H1 (cell line): ENCODE measurements at regions not wholly inside any gene's neighbourhood (a gene's known extent, or its start where the extent isn't known, plus 50 kb on each side); places are given as distances from the start of the nearest gene placed in this dataset.

Source experiments
- CTCF ChIA-PET: fragments of 300-600 bp; sonication (Branson Sonifier 250); formaldehyde crosslinking; loops from one replicate; lab custom pipeline; 2021; ENCODE audit not compliant: partially characterized antibody; lab: Charles Lee
- POLR2A ChIA-PET: fragments of 300-600 bp; sonication (Branson Sonifier 250); formaldehyde crosslinking; loops from one replicate; lab custom pipeline; 2021; ENCODE audit warnings: inconsistent platforms; ENCODE audit not compliant: partially characterized antibody; lab: Charles Lee
- DNase-seq, 2 experiments: peaks; one replicate each; pipeline versions ENCODE4 v3.0.0 to v3.0.0-alpha.2; 2010 to 2022; ENCODE audit warnings: low spot score in 2 of 2, low read depth in 1 of 2, mixed read lengths in 1 of 2
- FAIRE-seq: peaks from 2 replicates; lab custom pipeline; 2011; peaks lifted over from hg19 to GRCh38; lab: Jason Lieb, UNC
- H2AFZ ChIP-seq: 2 replicates; pipeline ENCODE4 v1.8.1; 2012; ENCODE audit warnings: low read length, inconsistent platforms
- H2AK5ac ChIP-seq: 2 replicates; pipeline ENCODE4 v1.6.1; 2013; ENCODE audit warnings: low read depth, low read length
- H2BK120ac ChIP-seq: replicated peaks from 2 replicates; pipeline ENCODE3; 2013; ENCODE audit warnings: low read depth, low read length, inconsistent platforms
- H2BK12ac ChIP-seq: 2 replicates; pipeline ENCODE4 v1.6.1; 2013; ENCODE audit warnings: low read depth, low read length
- H2BK15ac ChIP-seq: 2 replicates; pipeline ENCODE4 v1.6.1; 2013; ENCODE audit warnings: low read length
- H2BK20ac ChIP-seq: 2 replicates; pipeline ENCODE4 v1.6.1; 2013; ENCODE audit warnings: low read length
- H2BK5ac ChIP-seq: 2 replicates; pipeline ENCODE4 v1.6.1; 2013; ENCODE audit warnings: low read depth, low read length
- H3K14ac ChIP-seq: 2 replicates; pipeline ENCODE4 v1.6.1; 2013; ENCODE audit warnings: inconsistent platforms; ENCODE audit not compliant: insufficient read length
- H3K18ac ChIP-seq: 2 replicates; pipeline ENCODE4 v1.6.1; 2013; ENCODE audit warnings: low read length; ENCODE audit errors: extremely low read depth
- H3K23ac ChIP-seq: 2 replicates; pipeline ENCODE4 v1.6.1; 2013; ENCODE audit warnings: inconsistent platforms; ENCODE audit not compliant: insufficient read length
- H3K23me2 ChIP-seq: 2 replicates; pipeline ENCODE4 v1.6.1; 2013; ENCODE audit warnings: low read depth, low read length
- H3K27ac ChIP-seq: 2 replicates; pipeline ENCODE4 v1.6.1; 2011; ENCODE audit warnings: low read depth, low read length, inconsistent platforms
- H3K27me3 ChIP-seq, 4 experiments: replicated peaks in 1 of 4; 1 replicate in 1 of 4; 2 replicates in 3 of 4; pipeline versions ENCODE4 v1.6.1 to v1.8.1; 2011 to 2013; ENCODE audit warnings: low read length in 3 of 4, mild to moderate bottlenecking in 3 of 4, inconsistent platforms in 2 of 4, mixed read lengths in 2 of 4, moderate library complexity in 1 of 4; ENCODE audit not compliant: control insufficient read depth in 3 of 4, insufficient read depth in 3 of 4; ENCODE audit errors: extremely low read depth in 1 of 4
- H3K36me3 ChIP-seq, 4 experiments: 2 replicates each; pipeline versions ENCODE4 v1.6.1 to v1.8.1; 2011 to 2013; ENCODE audit warnings: mild to moderate bottlenecking in 4 of 4, low read length in 3 of 4, moderate library complexity in 2 of 4, control low read depth in 1 of 4, inconsistent platforms in 1 of 4; ENCODE audit not compliant: insufficient read depth in 4 of 4, control insufficient read depth in 2 of 4
- H3K4ac ChIP-seq: replicated peaks from 2 replicates; pipeline ENCODE3; 2013; ENCODE audit warnings: low read length, low read depth, mixed read lengths, inconsistent platforms; ENCODE audit not compliant: insufficient read length
- H3K4me1 ChIP-seq, 4 experiments: replicated peaks in 1 of 4; 1 replicate in 1 of 4; 2 replicates in 3 of 4; pipeline versions ENCODE4 v1.6.1 to v1.8.1; 2011 to 2013; ENCODE audit warnings: low read length in 3 of 4, inconsistent platforms in 2 of 4, mixed read lengths in 1 of 4; ENCODE audit not compliant: insufficient read depth in 4 of 4, control insufficient read depth in 3 of 4
- H3K4me2 ChIP-seq, 2 experiments: 2 replicates each; pipeline versions ENCODE4 v1.6.1 to v1.8.1; 2011 to 2013; ENCODE audit warnings: low read depth in 2 of 2, low read length in 2 of 2, control low read depth in 1 of 2, inconsistent platforms in 1 of 2, mild to moderate bottlenecking in 1 of 2; ENCODE audit not compliant: insufficient read depth in 1 of 2
- H3K4me3 ChIP-seq, 4 experiments: fragments of 200-600, 300-600 bp in 1 of 4; sonication (generic), shearing (Covaris generic), sonication (Bioruptor Twin) in 1 of 4; 2 replicates each; pipeline versions ENCODE4 v1.5.1 to v1.8.1; 2011 to 2016; ENCODE audit warnings: low read length in 4 of 4, low read depth in 3 of 4, control low read depth in 2 of 4, inconsistent platforms in 2 of 4, mild to moderate bottlenecking in 2 of 4, mixed read lengths in 1 of 4, moderate library complexity in 1 of 4; ENCODE audit not compliant: insufficient read depth in 2 of 4; ENCODE audit errors: extremely low read depth in 1 of 4
- H3K56ac ChIP-seq: replicated peaks from 2 replicates; pipeline ENCODE3; 2013; ENCODE audit warnings: low read depth, mild to moderate bottlenecking, mixed read lengths, low read length, inconsistent platforms; ENCODE audit not compliant: insufficient read length
- H3K79me1 ChIP-seq: 2 replicates; pipeline ENCODE4 v1.6.1; 2013; ENCODE audit warnings: low read depth, low read length, control low read depth
- H3K79me2 ChIP-seq, 2 experiments: 2 replicates each; pipeline versions ENCODE4 v1.6.1 to v1.8.1; 2012 to 2013; ENCODE audit warnings: low read length in 2 of 2, mild to moderate bottlenecking in 2 of 2, inconsistent platforms in 1 of 2; ENCODE audit not compliant: insufficient read depth in 2 of 2, control insufficient read depth in 1 of 2
- H3K9ac ChIP-seq, 4 experiments: replicated peaks in 1 of 4; 1 replicate in 1 of 4; 2 replicates in 3 of 4; pipeline versions ENCODE4 v1.6.1 to v1.8.1; 2011 to 2013; ENCODE audit warnings: low read depth in 3 of 4, low read length in 3 of 4, control low read depth in 2 of 4, mild to moderate bottlenecking in 2 of 4, moderate library complexity in 2 of 4, inconsistent platforms in 1 of 4; ENCODE audit errors: extremely low read depth in 1 of 4
- H3K9me3 ChIP-seq, 2 experiments: 2 replicates each; pipeline versions ENCODE4 v1.6.1 to v1.8.1; 2012 to 2013; ENCODE audit warnings: mild to moderate bottlenecking in 2 of 2, moderate library complexity in 2 of 2, control low read depth in 1 of 2, inconsistent platforms in 1 of 2, low read depth in 1 of 2, low read length in 1 of 2, mixed read lengths in 1 of 2; ENCODE audit not compliant: insufficient read depth in 2 of 2
- H4K20me1 ChIP-seq, 2 experiments: replicated peaks in 1 of 2; 2 replicates each; pipeline versions ENCODE3 to v1.8.1; 2011 to 2013; ENCODE audit warnings: inconsistent platforms in 2 of 2, low read length in 2 of 2, mild to moderate bottlenecking in 1 of 2; ENCODE audit not compliant: insufficient read depth in 2 of 2, control insufficient read depth in 1 of 2
- H4K5ac ChIP-seq: 2 replicates; pipeline ENCODE4 v1.6.1; 2013; ENCODE audit warnings: low read length, low read depth, mixed read lengths, inconsistent platforms; ENCODE audit not compliant: insufficient read length
- H4K8ac ChIP-seq: 2 replicates; pipeline ENCODE4 v1.8.0; 2013; ENCODE audit warnings: mild to moderate bottlenecking, moderate library complexity, low read length, inconsistent platforms; ENCODE audit not compliant: insufficient read depth; ENCODE audit errors: extremely low read depth
- H4K91ac ChIP-seq: replicated peaks from 2 replicates; pipeline ENCODE3; 2013; ENCODE audit warnings: low read length, mixed read lengths, inconsistent platforms; ENCODE audit not compliant: insufficient read length
- CHD2 ChIP-seq: IDR thresholded peaks from 2 replicates; pipeline ENCODE4 v1.6.1; 2012; ENCODE audit warnings: low read length, improper control_type of control experiment
- POU5F1 ChIP-seq: IDR thresholded peaks from 2 replicates; pipeline ENCODE4 v1.6.1; 2011; ENCODE audit warnings: low read depth, mild to moderate bottlenecking, low read length, moderate library complexity
- RBBP5 ChIP-seq: IDR thresholded peaks from 2 replicates; pipeline ENCODE4 v1.7.1; 2012; ENCODE audit warnings: low read depth, mild to moderate bottlenecking, inconsistent platforms, low read length, moderate library complexity, borderline replicate concordance
- WGBS, 2 experiments: shearing (Covaris generic) in 1 of 2; methylation state at CpG; one replicate each; pipeline versions ENCODE4 v1.1.6 to v1.1.7; 2013 to 2015; ENCODE audit warnings: low lambda C conversion rate in 2 of 2, mixed read lengths in 2 of 2, inconsistent platforms in 1 of 2, low coverage in 1 of 2, missing lambda C conversion rate in 1 of 2; ENCODE audit not compliant: insufficient replicate concordance in 2 of 2, insufficient coverage in 1 of 2, insufficient read length in 1 of 2; ENCODE audit errors: extremely low coverage in 1 of 2, missing lambda C conversion rate in 1 of 2; 5-methylcytosine and 5-hydroxymethylcytosine counted together

- H3K27me3 ChIP-seq: no peaks in the 10 kb centered on the region
- no peak overlapping the region for H3K23ac ChIP-seq
- no peak overlapping the region for H3K14ac ChIP-seq
- no peaks in the 10 kb centered on the region for H3K79me1 ChIP-seq
- FAIRE-seq (no peak), DNase-seq (no peak)
- H4K8ac ChIP-seq: no peak overlapping the region
- H2BK12ac ChIP-seq: no peak overlapping the region
- H2BK20ac ChIP-seq: no peak overlapping the region
- no peak overlapping the region for H3K27ac ChIP-seq
- H3K9me3 ChIP-seq: no peaks in the 10 kb centered on the region
- H3K4me2 ChIP-seq: no peak overlapping the region
- POLR2A ChIA-PET: no interaction called here
- H3K9ac ChIP-seq: no peak overlapping the region
- H3K4me3 ChIP-seq: no peak overlapping the region
- no peaks in the 10 kb centered on the region for H3K23me2 ChIP-seq
- H2AK5ac ChIP-seq: no peak overlapping the region
- H2BK15ac ChIP-seq: no peak overlapping the region
- 87% methylated on average over 4 of the region's 4 CpGs; no CpG with 5 or more reads in 1 of the 2 experiments for WGBS, 2 experiments
- no peak overlapping the region for H2BK120ac ChIP-seq
- no peaks in the 10 kb centered on the region for H3K36me3 ChIP-seq
- H4K91ac ChIP-seq: no peak overlapping the region
- no peak for TF ChIP-seq CHD2
- no peak for TF ChIP-seq POU5F1
- TF ChIP-seq RBBP5: no peak
- TF ChIP-seq, all 59 proteins: peak for 0
- Histone ChIP-seq H4K5ac (no peak overlapping the region), H3K4ac (no peak overlapping the region), H2AFZ (no peak overlapping the region), H2BK5ac (no peak overlapping the region), H3K79me2 (no peaks in the 10 kb centered on the region), H3K56ac (no peak overlapping the region), H3K4me1 (no peaks in the 10 kb centered on the region), H4K20me1 (no peaks in the 10 kb centered on the region), H3K18ac (no peak overlapping the region)
- CTCF ChIA-PET: no interaction called here
Observed at GRCh38 chr7:84757761-84758160, 429.1 kb downstream of the SEMA3D start.
